Ishikawa (cell line): ENCODE measurements at regions not wholly inside any gene's neighbourhood (a gene's known extent, or its start where the extent isn't known, plus 50 kb on each side); places are given as distances from the start of the nearest gene placed in this dataset.

Source experiments
- CEBPB ChIP-seq: IDR thresholded peaks from 2 replicates; pipeline ENCODE4 v1.6.1; 2012
- CREB1 ChIP-seq: IDR thresholded peaks from 2 replicates; pipeline ENCODE4 v1.6.1; 2012; ENCODE audit warnings: low read depth
- EGR1 ChIP-seq: IDR thresholded peaks from 2 replicates; pipeline ENCODE4 v1.6.1; 2012
- EP300 ChIP-seq: IDR thresholded peaks from 2 replicates; pipeline ENCODE4 v1.6.1; 2012; ENCODE audit warnings: borderline replicate concordance
- FOXM1 ChIP-seq: IDR thresholded peaks from 2 replicates; pipeline ENCODE4 v1.6.1; 2012; ENCODE audit warnings: low read depth, borderline replicate concordance
- NFIC ChIP-seq: IDR thresholded peaks from 2 replicates; pipeline ENCODE4 v1.6.1; 2012
- RAD21 ChIP-seq: IDR thresholded peaks from 2 replicates; pipeline ENCODE4 v1.6.1; 2012; ENCODE audit warnings: low read depth
- TAF1 ChIP-seq: IDR thresholded peaks from 2 replicates; pipeline ENCODE4 v1.6.1; 2012; ENCODE audit warnings: low read depth, mild to moderate bottlenecking
- TCF12 ChIP-seq: IDR thresholded peaks from 2 replicates; pipeline ENCODE4 v1.6.1; 2012; ENCODE audit warnings: low read depth
- TEAD4 ChIP-seq: IDR thresholded peaks from 2 replicates; pipeline ENCODE4 v1.6.1; 2012
- YY1 ChIP-seq: IDR thresholded peaks from 2 replicates; pipeline ENCODE4 v1.6.1; 2012; ENCODE audit warnings: low read depth
- ZBTB7A ChIP-seq: IDR thresholded peaks from 2 replicates; pipeline ENCODE4 v1.6.1; 2012; ENCODE audit warnings: low read depth
- TF ChIP-seq, protein P1 (sequence below): IDR thresholded peaks from 2 replicates; pipeline ENCODE4 v1.6.1; 2012
- TF ChIP-seq, protein P2 (sequence below): IDR thresholded peaks from 2 replicates; pipeline ENCODE4 v1.6.1; 2012
- TF ChIP-seq, protein P3 (sequence below): IDR thresholded peaks from 2 replicates; pipeline ENCODE4 v1.6.1; 2012; ENCODE audit warnings: low read depth, mild to moderate bottlenecking

- TF ChIP-seq RAD21, result no peak
Measured at GRCh38 chr1:114032271-114033215, 53.3 kb downstream of the OLFML3 start.

DNA sequence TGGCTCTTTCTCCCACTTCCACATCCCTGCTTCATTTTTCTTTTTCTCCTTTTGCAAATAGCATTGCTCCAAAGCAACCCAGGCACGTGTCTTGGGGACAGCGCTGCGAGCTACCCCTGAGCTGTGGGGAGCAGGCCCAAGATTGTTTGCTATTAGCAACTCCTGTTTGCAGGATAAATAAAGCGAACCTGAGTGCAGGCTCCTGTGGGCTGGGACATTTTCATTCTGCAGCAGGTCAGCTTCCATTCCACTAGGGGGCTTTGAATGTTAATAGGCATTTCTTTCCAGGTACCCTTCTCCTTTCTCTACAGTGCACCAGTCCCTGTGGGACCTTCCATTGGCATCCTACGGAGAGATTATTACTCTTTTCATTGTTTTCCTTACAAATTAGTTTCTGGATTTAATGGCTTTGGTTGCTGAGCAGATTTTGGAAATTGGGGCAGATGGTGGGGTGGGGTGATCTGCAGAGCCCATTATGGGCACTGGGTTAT lies 54.0 kb downstream of the OLFML3 start:
- TF ChIP-seq, protein P1, sequence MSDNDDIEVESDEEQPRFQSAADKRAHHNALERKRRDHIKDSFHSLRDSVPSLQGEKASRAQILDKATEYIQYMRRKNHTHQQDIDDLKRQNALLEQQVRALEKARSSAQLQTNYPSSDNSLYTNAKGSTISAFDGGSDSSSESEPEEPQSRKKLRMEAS, result no peak
- peak; percentile 40 for TF ChIP-seq RAD21

DNA sequence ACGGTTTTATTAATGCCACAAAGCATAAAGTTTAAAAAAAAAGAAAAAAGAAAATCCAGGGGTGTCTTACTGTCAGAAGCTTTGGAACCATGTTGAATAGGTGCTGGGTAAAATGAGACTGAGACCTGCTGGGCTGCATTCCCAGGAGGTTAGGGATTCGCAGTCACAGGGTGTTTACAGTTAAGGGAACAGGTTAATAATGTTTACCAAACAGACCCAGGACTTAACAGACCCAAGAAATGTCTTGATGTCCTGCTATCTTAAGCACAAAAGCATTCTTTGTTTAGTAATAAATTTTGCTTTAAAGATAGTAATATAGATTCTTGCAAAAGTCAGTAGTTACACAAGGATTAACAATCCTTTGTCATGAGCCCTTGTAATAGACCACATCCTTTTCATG lies 54.7 kb downstream of the OLFML3 start:
- TF ChIP-seq FOXM1 (no peak), EGR1 (no peak), RAD21 (no peak), TCF12 (no peak), ZBTB7A (no peak), CEBPB (no peak), YY1 (no peak)
- TF ChIP-seq, protein P2, sequence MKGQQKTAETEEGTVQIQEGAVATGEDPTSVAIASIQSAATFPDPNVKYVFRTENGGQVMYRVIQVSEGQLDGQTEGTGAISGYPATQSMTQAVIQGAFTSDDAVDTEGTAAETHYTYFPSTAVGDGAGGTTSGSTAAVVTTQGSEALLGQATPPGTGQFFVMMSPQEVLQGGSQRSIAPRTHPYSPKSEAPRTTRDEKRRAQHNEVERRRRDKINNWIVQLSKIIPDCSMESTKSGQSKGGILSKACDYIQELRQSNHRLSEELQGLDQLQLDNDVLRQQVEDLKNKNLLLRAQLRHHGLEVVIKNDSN, result no peak

DNA sequence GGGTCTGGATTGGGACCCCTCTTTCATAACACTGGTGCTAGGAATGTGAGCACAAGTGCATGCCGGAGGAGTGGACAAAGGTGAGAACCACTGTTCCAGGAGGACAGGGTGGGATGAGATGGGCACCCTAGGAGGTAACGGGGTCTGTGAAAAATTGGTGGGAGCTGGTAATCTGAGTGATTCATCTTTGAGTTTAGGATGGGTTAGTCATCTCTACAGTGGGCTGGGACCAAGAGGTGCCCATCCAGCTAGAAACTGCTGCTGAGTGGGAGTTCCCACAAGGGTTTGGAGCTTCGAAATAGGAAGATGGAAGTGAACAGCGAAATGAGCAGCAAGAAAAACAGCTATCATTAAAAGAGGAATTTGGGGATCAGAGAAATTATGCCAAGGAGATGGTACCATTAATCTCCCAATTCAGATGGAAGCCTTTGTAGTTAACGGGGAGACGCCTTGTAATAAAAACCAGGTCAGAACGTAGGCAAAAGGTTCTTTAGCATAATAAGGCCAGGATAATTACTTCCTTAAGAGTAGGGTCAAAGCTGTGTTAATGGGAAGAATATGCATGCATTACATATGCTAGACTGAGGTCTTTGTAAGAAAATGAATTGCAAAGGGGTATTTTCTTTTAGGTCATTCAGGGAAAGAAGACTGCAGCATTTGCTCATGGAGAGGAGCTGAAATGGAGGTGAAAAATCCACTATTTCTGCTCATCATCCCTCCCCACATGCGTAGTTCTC lies 55.5 kb downstream of the OLFML3 start:
- TF ChIP-seq EGR1, result no peak
- TF ChIP-seq, protein P1, result no peak
- no peak for TF ChIP-seq EP300
- TF ChIP-seq CREB1, result no peak
- no peak for TF ChIP-seq TCF12
- TF ChIP-seq TAF1, result no peak
- TF ChIP-seq CEBPB, result no peak
- TF ChIP-seq, protein P3, sequence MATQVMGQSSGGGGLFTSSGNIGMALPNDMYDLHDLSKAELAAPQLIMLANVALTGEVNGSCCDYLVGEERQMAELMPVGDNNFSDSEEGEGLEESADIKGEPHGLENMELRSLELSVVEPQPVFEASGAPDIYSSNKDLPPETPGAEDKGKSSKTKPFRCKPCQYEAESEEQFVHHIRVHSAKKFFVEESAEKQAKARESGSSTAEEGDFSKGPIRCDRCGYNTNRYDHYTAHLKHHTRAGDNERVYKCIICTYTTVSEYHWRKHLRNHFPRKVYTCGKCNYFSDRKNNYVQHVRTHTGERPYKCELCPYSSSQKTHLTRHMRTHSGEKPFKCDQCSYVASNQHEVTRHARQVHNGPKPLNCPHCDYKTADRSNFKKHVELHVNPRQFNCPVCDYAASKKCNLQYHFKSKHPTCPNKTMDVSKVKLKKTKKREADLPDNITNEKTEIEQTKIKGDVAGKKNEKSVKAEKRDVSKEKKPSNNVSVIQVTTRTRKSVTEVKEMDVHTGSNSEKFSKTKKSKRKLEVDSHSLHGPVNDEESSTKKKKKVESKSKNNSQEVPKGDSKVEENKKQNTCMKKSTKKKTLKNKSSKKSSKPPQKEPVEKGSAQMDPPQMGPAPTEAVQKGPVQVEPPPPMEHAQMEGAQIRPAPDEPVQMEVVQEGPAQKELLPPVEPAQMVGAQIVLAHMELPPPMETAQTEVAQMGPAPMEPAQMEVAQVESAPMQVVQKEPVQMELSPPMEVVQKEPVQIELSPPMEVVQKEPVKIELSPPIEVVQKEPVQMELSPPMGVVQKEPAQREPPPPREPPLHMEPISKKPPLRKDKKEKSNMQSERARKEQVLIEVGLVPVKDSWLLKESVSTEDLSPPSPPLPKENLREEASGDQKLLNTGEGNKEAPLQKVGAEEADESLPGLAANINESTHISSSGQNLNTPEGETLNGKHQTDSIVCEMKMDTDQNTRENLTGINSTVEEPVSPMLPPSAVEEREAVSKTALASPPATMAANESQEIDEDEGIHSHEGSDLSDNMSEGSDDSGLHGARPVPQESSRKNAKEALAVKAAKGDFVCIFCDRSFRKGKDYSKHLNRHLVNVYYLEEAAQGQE, result no peak
- TF ChIP-seq RAD21, result no peak
- no peak for TF ChIP-seq ZBTB7A
- TF ChIP-seq, protein P2, result no peak

DNA sequence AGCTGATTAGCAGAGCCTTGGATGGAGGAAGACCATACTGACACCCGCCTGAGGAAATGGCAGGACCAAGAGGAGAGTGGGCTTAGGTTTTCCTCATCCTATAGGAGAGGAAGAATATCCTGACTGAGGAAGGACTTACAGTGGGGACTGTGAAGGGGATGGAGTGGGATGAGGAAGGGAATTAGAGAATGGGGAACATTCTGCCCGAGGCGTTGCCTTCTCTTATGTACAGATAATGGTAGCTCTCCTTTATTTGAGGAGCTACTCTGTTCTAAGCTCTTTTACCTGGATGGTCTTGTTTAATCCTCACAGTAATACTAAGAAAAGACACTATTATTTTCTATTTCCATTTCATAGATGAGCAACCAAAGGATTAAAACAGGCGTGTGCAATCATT lies 56.0 kb downstream of the OLFML3 start:
- TF ChIP-seq, protein P1, result no peak
- TF ChIP-seq TCF12 (no peak), YY1 (no peak), TEAD4 (no peak), CEBPB (no peak), NFIC (no peak), FOXM1 (no peak), EP300 (no peak), ZBTB7A (no peak), EGR1 (no peak), CREB1 (no peak), RAD21 (no peak), TAF1 (no peak)
- TF ChIP-seq, protein P3, result no peak
- TF ChIP-seq, protein P2, result no peak
